ENCODE measurements at regions not wholly inside any gene's neighbourhood (a gene's known extent, or its start where the extent isn't known, plus 50 kb on each side); places are given as distances from the start of the nearest gene placed in this dataset.
"Not testable (repeated sequence)": the region's sequence is repeated elsewhere in the genome, so short reads cannot be mapped to it uniquely, and the experiment has no call there.

DNA sequence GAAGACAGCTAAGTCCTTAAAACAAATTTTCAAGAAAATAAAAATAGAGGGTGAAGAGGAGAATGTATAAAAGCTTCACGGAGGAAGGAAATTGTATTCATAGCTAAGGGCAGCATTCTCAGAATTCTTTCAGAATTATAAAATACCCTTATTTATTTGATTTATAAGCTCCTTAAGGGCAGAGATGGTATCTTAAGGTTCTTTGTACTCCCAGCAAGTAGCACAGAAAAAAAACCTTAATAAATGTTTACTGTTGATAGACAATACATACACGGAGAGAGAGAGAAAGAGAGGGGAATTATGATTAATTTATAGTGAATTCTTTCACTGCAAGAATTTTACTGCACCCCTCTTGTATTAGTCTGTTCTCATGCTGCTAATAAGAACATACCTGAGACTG is 375.6 kb upstream of the CCDC54 start:
- Histone ChIP-seq H3K18ac (ENCODE audit: low read length) (no peak overlapping the region), H3K9ac (ENCODE audit: low read length) (no peak overlapping the region), H2BK12ac (ENCODE audit: low read length) (no peak overlapping the region), H3K14ac (ENCODE audit: low read length) (no peak overlapping the region), H3K79me2 (ENCODE audit: control insufficient read depth, insufficient read depth, low read length, poor library complexity) (no peaks in the 10 kb centered on the region), H3K4me3 (ENCODE audit: low read depth, low read length) (no peak overlapping the region), H2AK5ac (ENCODE audit: low read length) (no peak overlapping the region), H3K9me3 (ENCODE audit: insufficient read depth, low read depth, low read length) (no peaks in the 10 kb centered on the region), H2BK120ac (ENCODE audit: insufficient read depth, low read length, poor library complexity) (no peak overlapping the region), H3K27ac (ENCODE audit: low read depth, low read length) (no peak overlapping the region), H3K36me3 (ENCODE audit: control insufficient read depth in 1 of 2, insufficient read depth in 2 of 2, low read length in 2 of 2) (no peaks in the 10 kb centered on the region), H4K8ac (ENCODE audit: low read depth, low read length) (no peak overlapping the region), H4K12ac (ENCODE audit: low read depth, low read length) (no peak overlapping the region), H3K4me2 (ENCODE audit: low read length) (no peak overlapping the region), H3K27me3 (ENCODE audit: insufficient read depth, low read length) (no peaks in the 10 kb centered on the region), H3K23ac (ENCODE audit: low read length) (no peak overlapping the region), H3K79me1 (ENCODE audit: low read length) (no peaks in the 10 kb centered on the region), H2AFZ (ENCODE audit: insufficient read depth, low read length, poor library complexity) (no peak overlapping the region), H4K91ac (ENCODE audit: low read depth, low read length) (no peak overlapping the region), H3K4ac (ENCODE audit: low read depth, low read length) (no peak overlapping the region), H2BK5ac (ENCODE audit: low read depth, low read length, poor library complexity) (no peak overlapping the region), H3K4me1 (ENCODE audit: control insufficient read depth in 1 of 2, insufficient read depth in 2 of 2, low read length in 2 of 2) (no peaks in the 10 kb centered on the region)
- no peak for DNase-seq
- no CpG with 5 or more reads among the region's 2 CpGs for WGBS (ENCODE audit: extremely low coverage, insufficient coverage, insufficient read length)

DNA sequence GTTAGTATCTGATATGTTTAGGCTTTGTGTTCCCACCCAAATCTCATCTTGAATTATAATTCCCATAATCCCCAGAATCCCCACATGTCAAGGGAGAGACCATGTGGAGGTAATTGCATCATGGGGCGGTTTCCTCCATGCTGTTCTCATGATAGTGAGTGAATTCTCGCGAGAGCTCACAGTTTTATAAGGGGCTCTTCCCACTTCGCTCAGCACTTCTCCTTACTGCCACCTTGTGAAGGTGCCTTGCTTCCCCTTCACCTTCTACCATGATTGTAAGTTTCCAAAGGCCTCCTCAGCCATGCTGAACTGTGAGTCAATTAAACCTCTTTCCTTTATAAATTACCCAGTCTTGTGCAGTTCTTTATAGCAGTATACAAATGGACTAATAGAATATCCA is 371.9 kb upstream of the CCDC54 start:
- not testable (repeated sequence) for H3K23ac ChIP-seq (ENCODE audit: low read length); H4K12ac ChIP-seq (ENCODE audit: low read depth, low read length); H2BK5ac ChIP-seq (ENCODE audit: low read depth, low read length, poor library complexity); H3K14ac ChIP-seq (ENCODE audit: low read length); H3K4me2 ChIP-seq (ENCODE audit: low read length); H4K8ac ChIP-seq (ENCODE audit: low read depth, low read length); H4K91ac ChIP-seq (ENCODE audit: low read depth, low read length); H3K4me1 ChIP-seq (ENCODE audit: control insufficient read depth in 1 of 2, insufficient read depth in 2 of 2, low read length in 2 of 2); H3K4ac ChIP-seq (ENCODE audit: low read depth, low read length); H2AK5ac ChIP-seq (ENCODE audit: low read length); H3K27ac ChIP-seq (ENCODE audit: low read depth, low read length); H3K36me3 ChIP-seq (ENCODE audit: control insufficient read depth in 1 of 2, insufficient read depth in 2 of 2, low read length in 2 of 2); H3K9me3 ChIP-seq (ENCODE audit: insufficient read depth, low read depth, low read length); H3K79me1 ChIP-seq (ENCODE audit: low read length); H3K27me3 ChIP-seq (ENCODE audit: insufficient read depth, low read length); H3K18ac ChIP-seq (ENCODE audit: low read length); DNase-seq; H3K9ac ChIP-seq (ENCODE audit: low read length); H2BK12ac ChIP-seq (ENCODE audit: low read length); H2AFZ ChIP-seq (ENCODE audit: insufficient read depth, low read length, poor library complexity); H3K4me3 ChIP-seq (ENCODE audit: low read depth, low read length); H2BK120ac ChIP-seq (ENCODE audit: insufficient read depth, low read length, poor library complexity); H3K79me2 ChIP-seq (ENCODE audit: control insufficient read depth, insufficient read depth, low read length, poor library complexity)
- no CpG with 5 or more reads among the region's 4 CpGs for WGBS (ENCODE audit: extremely low coverage, insufficient coverage, insufficient read length)

- H2AFZ ChIP-seq (ENCODE audit: insufficient read depth, low read length, poor library complexity) = no peak overlapping the region
- H2AK5ac ChIP-seq (ENCODE audit: low read length) = no peak overlapping the region
- no peak overlapping the region for H3K23ac ChIP-seq (ENCODE audit: low read length)
- no peak overlapping the region for H2BK5ac ChIP-seq (ENCODE audit: low read depth, low read length, poor library complexity)
- no peaks in the 10 kb centered on the region for H3K9me3 ChIP-seq (ENCODE audit: insufficient read depth, low read depth, low read length)
- DNase-seq = no peak
- H3K79me1 ChIP-seq (ENCODE audit: low read length) = no peaks in the 10 kb centered on the region
- H3K4me2 ChIP-seq (ENCODE audit: low read length) = no peak overlapping the region
- no peak overlapping the region for H4K91ac ChIP-seq (ENCODE audit: low read depth, low read length)
- no peak overlapping the region for H3K14ac ChIP-seq (ENCODE audit: low read length)
- no peak overlapping the region for H3K18ac ChIP-seq (ENCODE audit: low read length)
- H3K4me3 ChIP-seq (ENCODE audit: low read depth, low read length) = no peak overlapping the region
- no peak overlapping the region for H3K9ac ChIP-seq (ENCODE audit: low read length)
- no peaks in the 10 kb centered on the region for H3K79me2 ChIP-seq (ENCODE audit: control insufficient read depth, insufficient read depth, low read length, poor library complexity)
- H4K12ac ChIP-seq (ENCODE audit: low read depth, low read length) = no peak overlapping the region
- no peak overlapping the region for H4K8ac ChIP-seq (ENCODE audit: low read depth, low read length)
- WGBS (ENCODE audit: extremely low coverage, insufficient coverage, insufficient read length) = no CpG with 5 or more reads among the region's 1 CpG
- H3K27ac ChIP-seq (ENCODE audit: low read depth, low read length) = no peak overlapping the region
- no peaks in the 10 kb centered on the region for H3K27me3 ChIP-seq (ENCODE audit: insufficient read depth, low read length)
- no peaks in the 10 kb centered on the region for H3K36me3 ChIP-seq (ENCODE audit: control insufficient read depth in 1 of 2, insufficient read depth in 2 of 2, low read length in 2 of 2)
- no peaks in the 10 kb centered on the region for H3K4me1 ChIP-seq (ENCODE audit: control insufficient read depth in 1 of 2, insufficient read depth in 2 of 2, low read length in 2 of 2)
- no peak overlapping the region for H2BK12ac ChIP-seq (ENCODE audit: low read length)
- H3K4ac ChIP-seq (ENCODE audit: low read depth, low read length) = no peak overlapping the region
- no peak overlapping the region for H2BK120ac ChIP-seq (ENCODE audit: insufficient read depth, low read length, poor library complexity)
Observed at GRCh38 chr3:107008213-107008612, 369.0 kb upstream of the CCDC54 start.

GRCh38 chr3:107013641-107014040 is 363.6 kb upstream of the CCDC54 start:
- H4K12ac ChIP-seq (ENCODE audit: low read depth, low read length) = no peak overlapping the region
- no peak overlapping the region for H3K4ac ChIP-seq (ENCODE audit: low read depth, low read length)
- no peak overlapping the region for H3K4me2 ChIP-seq (ENCODE audit: low read length)
- H3K9ac ChIP-seq (ENCODE audit: low read length) = no peak overlapping the region
- H4K8ac ChIP-seq (ENCODE audit: low read depth, low read length) = no peak overlapping the region
- H3K79me1 ChIP-seq (ENCODE audit: low read length) = no peaks in the 10 kb centered on the region
- H2AFZ ChIP-seq (ENCODE audit: insufficient read depth, low read length, poor library complexity) = no peak overlapping the region
- H3K27ac ChIP-seq (ENCODE audit: low read depth, low read length) = no peak overlapping the region
- no peaks in the 10 kb centered on the region for H3K36me3 ChIP-seq (ENCODE audit: control insufficient read depth in 1 of 2, insufficient read depth in 2 of 2, low read length in 2 of 2)
- H2BK120ac ChIP-seq (ENCODE audit: insufficient read depth, low read length, poor library complexity) = no peak overlapping the region
- no CpG with 5 or more reads among the region's 1 CpG for WGBS (ENCODE audit: extremely low coverage, insufficient coverage, insufficient read length)
- H3K79me2 ChIP-seq (ENCODE audit: control insufficient read depth, insufficient read depth, low read length, poor library complexity) = no peaks in the 10 kb centered on the region
- no peak overlapping the region for H3K14ac ChIP-seq (ENCODE audit: low read length)
- no peak overlapping the region for H3K4me3 ChIP-seq (ENCODE audit: low read depth, low read length)
- no peak overlapping the region for H2BK12ac ChIP-seq (ENCODE audit: low read length)
- no peak overlapping the region for H3K23ac ChIP-seq (ENCODE audit: low read length)
- H3K27me3 ChIP-seq (ENCODE audit: insufficient read depth, low read length) = no peaks in the 10 kb centered on the region
- no peak overlapping the region for H4K91ac ChIP-seq (ENCODE audit: low read depth, low read length)
- no peak for DNase-seq
- no peaks in the 10 kb centered on the region for H3K4me1 ChIP-seq (ENCODE audit: control insufficient read depth in 1 of 2, insufficient read depth in 2 of 2, low read length in 2 of 2)
- H3K18ac ChIP-seq (ENCODE audit: low read length) = no peak overlapping the region
- H3K9me3 ChIP-seq (ENCODE audit: insufficient read depth, low read depth, low read length) = no peaks in the 10 kb centered on the region
- H2AK5ac ChIP-seq (ENCODE audit: low read length) = no peak overlapping the region
- H2BK5ac ChIP-seq (ENCODE audit: low read depth, low read length, poor library complexity) = no peak overlapping the region

Data from trophoblast cell (in vitro differentiated cells and primary cell).